OCI-LY7 (cell line): ENCODE measurements at regions not wholly inside any gene's neighbourhood (a gene's known extent, or its start where the extent isn't known, plus 50 kb on each side); places are given as distances from the start of the nearest gene placed in this dataset.

Experiments used
- BruUV-seq: library from RNA; stranded (reverse); fragments of 400-500 nt; replicated peaks from 2 replicates; lab custom pipeline; 2021; lab: Mats Ljungman, UMichigan
- CTCF ChIA-PET: fragments of 300-600 bp; sonication (Branson Sonifier 250); formaldehyde crosslinking; loops from one replicate; lab custom pipeline; 2022; ENCODE audit warnings: antibody characterized with exemption; ENCODE audit not compliant: unreplicated experiment; lab: Charles Lee
- POLR2A ChIA-PET: fragments of 300-600 bp; sonication (Branson Sonifier 250); formaldehyde crosslinking; loops from one replicate; lab custom pipeline; 2022; ENCODE audit warnings: antibody characterized with exemption; lab: Charles Lee
- DNase-seq: peaks from one replicate; pipeline ENCODE4 v3.0.0-alpha.2; 2015; ENCODE audit warnings: low spot score
- H2AFZ ChIP-seq: fragments of 200-600 bp; sonication (generic), shearing (Covaris generic); 2 replicates; pipeline ENCODE4 v1.6.1; 2014; ENCODE audit warnings: mild to moderate bottlenecking, antibody characterized with exemption, low read length, moderate library complexity
- H3K27ac ChIP-seq: fragments of 200-600 bp; sonication (generic); 2 replicates; pipeline ENCODE4 v1.5.1; 2014; ENCODE audit warnings: mixed run types, low read depth, mild to moderate bottlenecking, moderate library complexity, low read length, inconsistent platforms; ENCODE audit not compliant: poor library complexity, severe bottlenecking
- H3K36me3 ChIP-seq: fragments of 200-600 bp; sonication (generic); 2 replicates; pipeline ENCODE4 v1.6.1; 2014; ENCODE audit warnings: mild to moderate bottlenecking, antibody characterized with exemption, low read length, moderate library complexity, mixed read lengths; ENCODE audit not compliant: insufficient read depth
- H3K4me1 ChIP-seq: fragments of 200-600 bp; sonication (generic); 2 replicates; pipeline ENCODE4 v1.5.1; 2014; ENCODE audit warnings: mild to moderate bottlenecking, low read length; ENCODE audit not compliant: insufficient read depth, poor library complexity, severe bottlenecking
- H3K4me2 ChIP-seq: fragments of 200-600 bp; sonication (generic); 2 replicates; pipeline ENCODE4 v1.6.1; 2014; ENCODE audit warnings: mild to moderate bottlenecking, low read length
- H3K4me3 ChIP-seq: fragments of 200-600 bp; sonication (generic); 2 replicates; pipeline ENCODE4 v1.5.1; 2014; ENCODE audit warnings: mild to moderate bottlenecking, low read depth, low read length; ENCODE audit not compliant: poor library complexity, severe bottlenecking
- H3K79me2 ChIP-seq: fragments of 200-600 bp; sonication (generic); 2 replicates; pipeline ENCODE4 v1.6.1; 2016; ENCODE audit warnings: low read depth, mild to moderate bottlenecking, low read length, moderate library complexity, mixed read lengths; ENCODE audit not compliant: insufficient read depth
- H3K9me2 ChIP-seq: fragments of 200-600 bp; sonication (generic); 2 replicates; pipeline ENCODE4 v1.6.1; 2016; ENCODE audit warnings: mild to moderate bottlenecking, low read length, mixed read lengths; ENCODE audit not compliant: insufficient read depth
- H3K9me3 ChIP-seq: fragments of 200-600 bp; sonication (generic); 2 replicates; pipeline ENCODE4 v1.6.1; 2014; ENCODE audit warnings: mild to moderate bottlenecking, mixed run types, low read length, mixed read lengths
- H4K20me1 ChIP-seq: fragments of 200-600 bp; sonication (generic); 2 replicates; pipeline ENCODE4 v1.6.1; 2014; ENCODE audit warnings: mild to moderate bottlenecking, antibody characterized with exemption, low read length, moderate library complexity, mixed read lengths; ENCODE audit not compliant: insufficient read depth
- CTCF ChIP-seq: fragments of 200-600 bp; sonication (generic); conservative IDR thresholded peaks from 2 replicates; pipeline ENCODE4 v1.5.1; 2014; ENCODE audit warnings: mild to moderate bottlenecking, antibody characterized with exemption, low read length, moderate library complexity, mixed read lengths
- EZH2phosphoT487 ChIP-seq: fragments of 200-600 bp; sonication (generic); IDR thresholded peaks from 2 replicates; pipeline ENCODE4 v1.6.1; 2018; ENCODE audit warnings: low read depth, borderline replicate concordance, mild to moderate bottlenecking, mixed run types, antibody characterized with exemption, low read length, moderate library complexity, mixed read lengths
- intact Hi-C: fragments of 100-400 bp; cut with micrococcal nuclease; formaldehyde crosslinking; loops from one replicate; pipeline ENCODE4 v1.10.0; 2022; ENCODE audit not compliant: unreplicated experiment

DNA sequence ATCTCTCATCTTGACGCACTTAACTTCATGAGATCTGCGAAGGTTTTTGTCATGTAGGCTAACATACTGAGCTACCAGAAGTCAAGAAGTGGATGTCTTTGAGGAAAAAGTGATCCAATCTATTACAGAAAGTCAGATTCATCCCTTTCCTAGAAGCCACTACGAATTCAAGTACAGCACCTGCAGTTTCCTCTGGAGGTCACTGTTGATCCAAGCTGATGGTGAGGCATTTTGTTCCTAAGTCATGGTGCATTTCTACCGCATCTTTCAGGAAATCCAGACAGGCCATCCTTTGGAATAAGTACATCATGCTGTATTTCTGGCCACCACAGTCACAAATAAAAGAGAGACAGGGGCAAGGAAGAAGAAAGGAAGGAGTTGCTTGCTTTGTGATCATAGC, 541.0 kb downstream of the CDY2B start:
- Histone ChIP-seq H3K4me1 (no peaks in the 10 kb centered on the region), H3K9me2 (no peaks in the 10 kb centered on the region), H3K79me2 (no peaks in the 10 kb centered on the region), H3K9me3 (no peaks in the 10 kb centered on the region), H3K4me2 (no peak overlapping the region), H3K4me3 (no peak overlapping the region), H4K20me1 (no peaks in the 10 kb centered on the region), H3K36me3 (no peaks in the 10 kb centered on the region), H2AFZ (no peak overlapping the region), H3K27ac (no peak overlapping the region)
- DNase-seq, result no peak
- ChIA-PET CTCF (no interaction called here), POLR2A (no interaction called here)
- intact Hi-C loops, result no loop called here
- BruUV-seq, result no TSS peak
- no peak for TF ChIP-seq EZH2phosphoT487
- 0 out of 2 replicates have a peak, but pooled peaks have one; percentile 16 for TF ChIP-seq CTCF

DNA sequence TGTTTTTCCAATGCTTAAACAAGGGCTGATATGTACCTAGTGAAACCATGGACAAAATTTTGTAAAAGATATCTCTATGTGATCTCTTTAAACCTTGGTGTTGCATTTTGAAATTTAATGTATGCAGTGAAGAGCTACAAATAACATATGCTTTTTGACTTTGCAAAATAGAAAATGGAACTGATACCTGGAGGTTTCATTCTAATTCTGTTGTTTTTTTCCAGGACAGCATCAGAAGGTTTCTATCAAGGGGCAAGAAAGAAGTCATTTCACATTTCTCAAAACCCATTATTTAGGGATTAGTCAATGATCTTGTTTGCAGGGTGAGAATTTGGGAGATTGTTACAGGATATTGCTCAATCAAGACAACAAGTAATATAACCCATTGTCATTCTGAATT, 549.3 kb downstream of the CDY2B start:
- no TSS peak for BruUV-seq
- POLR2A ChIA-PET, result no interaction called here
- TF ChIP-seq EZH2phosphoT487, result no peak
- TF ChIP-seq CTCF, result no peak

GRCh38 chrY:17319916-17320315, 560.1 kb downstream of the CDY2B start:
- Histone ChIP-seq H3K36me3 (no peaks in the 10 kb centered on the region), H3K9me3 (no peaks in the 10 kb centered on the region), H3K4me3 (no peak overlapping the region), H4K20me1 (no peaks in the 10 kb centered on the region), H3K4me1 (no peaks in the 10 kb centered on the region), H2AFZ (no peak overlapping the region), H3K4me2 (no peak overlapping the region), H3K9me2 (no peaks in the 10 kb centered on the region), H3K79me2 (no peaks in the 10 kb centered on the region), H3K27ac (no peak overlapping the region)
- DNase-seq, result no peak
- ChIA-PET POLR2A (no interaction called here), CTCF (no interaction called here)
- BruUV-seq, result no TSS peak
- intact Hi-C loops, result no loop called here
- TF ChIP-seq EZH2phosphoT487, result no peak
- no peak for TF ChIP-seq CTCF

More for the DNA sequence above, 549.3 kb downstream of the CDY2B start:
- intact Hi-C loops, result no loop called here
- Histone ChIP-seq H3K4me2 (no peak overlapping the region), H3K9me3 (no peaks in the 10 kb centered on the region), H3K36me3 (no peaks in the 10 kb centered on the region), H3K4me3 (no peak overlapping the region), H3K9me2 (no peaks in the 10 kb centered on the region), H2AFZ (no peak overlapping the region), H3K4me1 (no peaks in the 10 kb centered on the region), H3K27ac (no peak overlapping the region), H3K79me2 (no peaks in the 10 kb centered on the region), H4K20me1 (no peaks in the 10 kb centered on the region)
- CTCF ChIA-PET, result no interaction called here
- DNase-seq, result no peak
